GM23248 (cell line): ENCODE measurements at regions not wholly inside any gene's neighbourhood (a gene's known extent, or its start where the extent isn't known, plus 50 kb on each side); places are given as distances from the start of the nearest gene placed in this dataset.

Experiments used
- DNase-seq: peaks from one replicate; pipeline ENCODE4 v3.0.0-alpha.2; 2015
- H2AFZ ChIP-seq: fragments of 200-600 bp; sonication (generic); 2 replicates; pipeline ENCODE4 v1.6.1; 2016; ENCODE audit warnings: antibody characterized with exemption
- H3F3A ChIP-seq: fragments of 200-600 bp; sonication (generic); 2 replicates; pipeline ENCODE4 v1.6.1; 2016; ENCODE audit warnings: mild to moderate bottlenecking, antibody characterized with exemption, mixed run types; ENCODE audit not compliant: insufficient read depth
- H3K27ac ChIP-seq: fragments of 200-600 bp; sonication (generic); 2 replicates; pipeline ENCODE4 v1.5.1; 2016; ENCODE audit warnings: mild to moderate bottlenecking
- H3K27me3 ChIP-seq: fragments of 200-600 bp; sonication (generic); replicated peaks from 2 replicates; pipeline ENCODE4 v1.6.1; 2016; ENCODE audit warnings: mild to moderate bottlenecking; ENCODE audit not compliant: insufficient read depth
- H3K36me3 ChIP-seq: fragments of 200-600 bp; sonication (generic); 2 replicates; pipeline ENCODE4 v1.6.1; 2016; ENCODE audit warnings: low read depth, mild to moderate bottlenecking
- H3K4me1 ChIP-seq: fragments of 200-600 bp; sonication (generic); 2 replicates; pipeline ENCODE4 v1.6.1; 2016; ENCODE audit warnings: mild to moderate bottlenecking; ENCODE audit not compliant: insufficient read depth
- H3K4me2 ChIP-seq: fragments of 200-600 bp; sonication (generic); one replicate; pipeline ENCODE4 v1.6.1; 2016; ENCODE audit warnings: mild to moderate bottlenecking; ENCODE audit not compliant: unreplicated experiment
- H3K4me3 ChIP-seq: fragments of 200-600 bp; sonication (generic); 2 replicates; pipeline ENCODE4 v1.5.1; 2016; ENCODE audit warnings: mild to moderate bottlenecking
- H3K79me2 ChIP-seq: fragments of 200-600 bp; sonication (generic); 2 replicates; pipeline ENCODE4 v1.6.1; 2016; ENCODE audit warnings: mild to moderate bottlenecking; ENCODE audit not compliant: insufficient read depth
- H3K9ac ChIP-seq: fragments of 200-600 bp; sonication (generic); 2 replicates; pipeline ENCODE4 v1.6.1; 2016; ENCODE audit warnings: mild to moderate bottlenecking
- H3K9me2 ChIP-seq: fragments of 200-600 bp; sonication (generic); 2 replicates; pipeline ENCODE4 v1.6.1; 2016; ENCODE audit warnings: mixed run types, mild to moderate bottlenecking, moderate library complexity; ENCODE audit not compliant: insufficient read depth
- H3K9me3 ChIP-seq: fragments of 200-600 bp; sonication (generic); one replicate; pipeline ENCODE4 v1.6.1; 2017; ENCODE audit warnings: low read depth
- H4K20me1 ChIP-seq: fragments of 200-600 bp; sonication (generic); 2 replicates; pipeline ENCODE4 v1.6.0; 2016; ENCODE audit not compliant: insufficient read depth
- EZH2 ChIP-seq: fragments of 200-600 bp; sonication (generic); IDR thresholded peaks from 2 replicates; pipeline ENCODE4 v1.6.1; 2018; ENCODE audit warnings: antibody characterized with exemption, mild to moderate bottlenecking; ENCODE audit not compliant: insufficient read depth, poor library complexity, severe bottlenecking
- EZH2phosphoT487 ChIP-seq: fragments of 200-600 bp; sonication (generic); IDR thresholded peaks from 2 replicates; pipeline ENCODE4 v1.6.1; 2018; ENCODE audit warnings: antibody characterized with exemption, moderate library complexity, mild to moderate bottlenecking, low read depth; ENCODE audit not compliant: insufficient read depth
- WGBS, 2 experiments: methylation state at CpG; one replicate each; pipeline ENCODE4 v1.1.6; 2015 to 2017; ENCODE audit warnings: low lambda C conversion rate in 2 of 2, low coverage in 1 of 2; ENCODE audit errors: missing lambda C conversion rate in 2 of 2; 5-methylcytosine and 5-hydroxymethylcytosine counted together
- in situ Hi-C: fragments of 300-500 bp; cut with MboI; formaldehyde crosslinking; loops from 2 replicates; pipeline ENCODE4 v1.15.0; 2020

- Histone ChIP-seq H3K9ac (no peak overlapping the region), H3K4me2 (no peak overlapping the region), H3K36me3 (no peaks in the 10 kb centered on the region), H3K9me3 (no peaks in the 10 kb centered on the region), H3K27ac (no peak overlapping the region), H3K4me3 (no peak overlapping the region), H3K79me2 (no peaks in the 10 kb centered on the region), H3K9me2 (no peaks in the 10 kb centered on the region), H3K27me3 (no peaks in the 10 kb centered on the region), H2AFZ (no peak overlapping the region), H4K20me1 (no peaks in the 10 kb centered on the region), H3F3A (no peaks in the 10 kb centered on the region), H3K4me1 (no peaks in the 10 kb centered on the region)
- in situ Hi-C loops: no loop called here
- WGBS, 2 experiments: 21 to 25% methylated on average over 2 of the region's 2 CpGs
- TF ChIP-seq EZH2phosphoT487 (no peak), EZH2 (no peak)
- no peak for DNase-seq
These were observed 605.9 kb upstream of the FAM174A start for GRCh38 chr5:99929067-99929805.

GRCh38 chr5:99928490-99928889 lies 606.7 kb upstream of the FAM174A start:
- H3K79me2 ChIP-seq: no peaks in the 10 kb centered on the region
- no peaks in the 10 kb centered on the region for H3K36me3 ChIP-seq
- H2AFZ ChIP-seq: no peak overlapping the region
- WGBS, 2 experiments: 19 to 31% methylated on average over 4 of the region's 4 CpGs
- in situ Hi-C loops: no loop called here
- H3K9me2 ChIP-seq: no peaks in the 10 kb centered on the region
- DNase-seq: no peak
- no peaks in the 10 kb centered on the region for H4K20me1 ChIP-seq
- no peak overlapping the region for H3K4me2 ChIP-seq
- no peak overlapping the region for H3K27ac ChIP-seq
- no peaks in the 10 kb centered on the region for H3K9me3 ChIP-seq
- no peaks in the 10 kb centered on the region for H3K4me1 ChIP-seq
- no peak overlapping the region for H3K9ac ChIP-seq
- H3K4me3 ChIP-seq: no peak overlapping the region
- no peaks in the 10 kb centered on the region for H3F3A ChIP-seq
- H3K27me3 ChIP-seq: no peaks in the 10 kb centered on the region
- TF ChIP-seq EZH2phosphoT487 (no peak), EZH2 (no peak)

- no peaks in the 10 kb centered on the region for H3K4me1 ChIP-seq
These were observed 608.7 kb upstream of the FAM174A start for GRCh38 chr5:99926463-99926862.

GRCh38 chr5:99922386-99922785 lies 612.8 kb upstream of the FAM174A start:
- H3K4me2 ChIP-seq: no peak overlapping the region
- TF ChIP-seq EZH2phosphoT487: no peak
- no peak for TF ChIP-seq EZH2
- in situ Hi-C loops: no loop called here
- no peak overlapping the region for H3K9ac ChIP-seq
- H3F3A ChIP-seq: no peaks in the 10 kb centered on the region
- no peaks in the 10 kb centered on the region for H3K9me3 ChIP-seq
- no peaks in the 10 kb centered on the region for H3K27me3 ChIP-seq
- no peak overlapping the region for H3K4me3 ChIP-seq
- H3K9me2 ChIP-seq: no peaks in the 10 kb centered on the region
- no peaks in the 10 kb centered on the region for H4K20me1 ChIP-seq
- H3K36me3 ChIP-seq: no peaks in the 10 kb centered on the region
- H2AFZ ChIP-seq: no peak overlapping the region
- DNase-seq: no peak
- no peaks in the 10 kb centered on the region for H3K4me1 ChIP-seq
- no peak overlapping the region for H3K27ac ChIP-seq
- H3K79me2 ChIP-seq: no peaks in the 10 kb centered on the region

More at GRCh38 chr5:99926463-99926862, 608.7 kb upstream of the FAM174A start:
- H3K9me2 ChIP-seq: no peaks in the 10 kb centered on the region
- in situ Hi-C loops: no loop called here
- H3K79me2 ChIP-seq: no peaks in the 10 kb centered on the region
- no peak overlapping the region for H2AFZ ChIP-seq
- no peaks in the 10 kb centered on the region for H3K9me3 ChIP-seq
- no peak for TF ChIP-seq EZH2
- no peak for TF ChIP-seq EZH2phosphoT487
- 16 to 25% methylated on average over 1 of the region's 1 CpG for WGBS, 2 experiments
- H3K27ac ChIP-seq: no peak overlapping the region
- no peak overlapping the region for H3K4me3 ChIP-seq
- H3K9ac ChIP-seq: no peak overlapping the region
- H3K36me3 ChIP-seq: no peaks in the 10 kb centered on the region
- H3K4me2 ChIP-seq: no peak overlapping the region
- no peaks in the 10 kb centered on the region for H3K27me3 ChIP-seq
- DNase-seq: no peak
- H3F3A ChIP-seq: no peaks in the 10 kb centered on the region
- H4K20me1 ChIP-seq: no peaks in the 10 kb centered on the region
